Kidney (tissue), 13 donors: ENCODE measurements at regions not wholly inside any gene's neighbourhood (a gene's known extent, or its start where the extent isn't known, plus 50 kb on each side); places are given as distances from the start of the nearest gene placed in this dataset.

Source experiments
- DNase-seq, 5 donors: peaks; one replicate each; pipeline ENCODE4 v3.0.0-alpha.2; 2013 to 2020
- FAIRE-seq: peaks from 2 replicates; lab custom pipeline; 2012; peaks lifted over from hg19 to GRCh38; lab: Jason Lieb, UNC
- H3K27ac ChIP-seq, 2 donors: one replicate each; pipeline ENCODE4 v1.7.0; 2013; ENCODE audit warnings: low read depth in 2 of 2, low read length in 2 of 2, inconsistent platforms in 1 of 2
- H3K27me3 ChIP-seq: one replicate; pipeline ENCODE4 v1.7.1; 2013; ENCODE audit warnings: low read length, inconsistent platforms; ENCODE audit not compliant: control insufficient read depth, insufficient read depth
- H3K36me3 ChIP-seq, 3 donors: one replicate each; pipeline versions ENCODE4 v1.7.0 to v1.7.1; 2013; ENCODE audit warnings: low read length in 3 of 3, control low read depth in 1 of 3, inconsistent platforms in 1 of 3; ENCODE audit not compliant: insufficient read depth in 3 of 3, control insufficient read depth in 2 of 3
- H3K4me1 ChIP-seq, 3 donors: one replicate each; pipeline versions ENCODE4 v1.7.0 to v1.7.1; 2013; ENCODE audit warnings: low read length in 3 of 3, inconsistent platforms in 1 of 3, low read depth in 1 of 3; ENCODE audit not compliant: control insufficient read depth in 2 of 3, insufficient read depth in 2 of 3
- H3K4me3 ChIP-seq, 3 donors: one replicate each; pipeline versions ENCODE4 v1.7.0 to v1.8.1; 2013; ENCODE audit warnings: low read length in 3 of 3, control low read depth in 1 of 3, inconsistent platforms in 1 of 3
- H3K9ac ChIP-seq, 3 donors: one replicate each; pipeline versions ENCODE4 v1.7.0 to v1.7.1; 2013; ENCODE audit warnings: low read length in 3 of 3, control low read depth in 1 of 3, inconsistent platforms in 1 of 3
- H3K9me3 ChIP-seq, 3 donors: one replicate each; pipeline versions ENCODE4 v1.7.0 to v1.7.1; 2013; ENCODE audit warnings: low read length in 3 of 3, control low read depth in 1 of 3, inconsistent platforms in 1 of 3; ENCODE audit not compliant: control insufficient read depth in 2 of 3, insufficient read depth in 1 of 3
- intact Hi-C: fragments of 100-400 bp; cut with DNase I; formaldehyde crosslinking; loops from one replicate; pipeline ENCODE4 v1.11.1; 2022
- TF ChIP-seq, protein P1 (sequence below): IDR thresholded peaks from 3 replicates; pipeline ENCODE4 v1.5.1; 2012; ENCODE audit warnings: mild to moderate bottlenecking, moderate library complexity, borderline replicate concordance; ENCODE audit not compliant: insufficient read depth; ENCODE audit errors: extremely low read depth
- donor health status: control.
- donor health status: control.
- donor health status: control.
- donor health status: control.
- donor health status: control.
- donor health status: DM: yes; HTN: yes; CAD: no.
- donor health status: Normal renal cell carcinoma (clear cell type).

DNA sequence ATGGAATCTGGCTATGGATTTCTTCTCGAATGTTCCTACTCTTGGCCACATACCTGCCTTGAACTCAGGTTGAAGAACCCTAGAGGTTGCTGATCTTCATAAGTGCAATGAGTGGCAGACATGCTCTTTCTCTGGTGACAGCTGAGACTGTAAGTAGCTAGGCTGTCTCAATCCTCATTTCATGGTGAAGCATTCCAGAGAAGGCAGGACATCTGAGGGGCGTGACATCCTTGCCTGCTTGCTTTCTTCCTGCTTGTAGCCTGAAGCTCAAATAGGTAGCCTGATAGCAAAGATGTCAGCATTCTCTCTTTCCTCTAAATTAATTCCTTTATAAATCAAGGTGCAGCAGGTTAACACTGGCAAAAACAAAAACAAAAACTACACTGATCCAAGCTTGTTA is 114.6 kb upstream of the MAGI3 start:
- H3K4me1 ChIP-seq, result no peaks in the 10 kb centered on the region
- FAIRE-seq (no peak), DNase-seq (no peak)

DNA sequence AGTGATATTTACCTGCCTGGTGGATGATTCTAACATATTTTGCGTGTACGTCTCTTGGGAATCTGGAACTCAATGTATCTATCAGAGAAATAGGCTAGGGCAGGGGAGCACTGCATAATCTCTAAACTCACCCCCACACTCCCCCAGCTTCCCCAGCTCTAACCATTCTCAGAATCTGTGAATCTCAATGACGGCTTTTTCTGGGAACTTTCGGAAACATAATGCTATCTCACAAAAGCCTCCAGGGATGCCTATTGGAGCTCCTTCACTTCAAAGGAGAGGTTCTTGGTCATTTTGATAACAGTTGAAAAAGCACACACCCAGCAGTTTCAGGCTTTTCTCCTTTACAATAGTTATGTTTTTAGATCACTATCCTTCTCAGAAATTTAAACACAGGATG is 113.8 kb upstream of the MAGI3 start:
- no peak for FAIRE-seq
- H3K9me3 ChIP-seq, result no peaks in the 10 kb centered on the region

More for the DNA sequence above, 114.6 kb upstream of the MAGI3 start:
- Histone ChIP-seq H3K27me3 (no peaks in the 10 kb centered on the region), H3K9ac (no peak overlapping the region), H3K4me3 (no peak overlapping the region), H3K27ac (no peak overlapping the region), H3K9me3 (no peaks in the 10 kb centered on the region), H3K36me3 (no peaks in the 10 kb centered on the region)
- intact Hi-C loops, result no loop called here
- TF ChIP-seq, protein P1, sequence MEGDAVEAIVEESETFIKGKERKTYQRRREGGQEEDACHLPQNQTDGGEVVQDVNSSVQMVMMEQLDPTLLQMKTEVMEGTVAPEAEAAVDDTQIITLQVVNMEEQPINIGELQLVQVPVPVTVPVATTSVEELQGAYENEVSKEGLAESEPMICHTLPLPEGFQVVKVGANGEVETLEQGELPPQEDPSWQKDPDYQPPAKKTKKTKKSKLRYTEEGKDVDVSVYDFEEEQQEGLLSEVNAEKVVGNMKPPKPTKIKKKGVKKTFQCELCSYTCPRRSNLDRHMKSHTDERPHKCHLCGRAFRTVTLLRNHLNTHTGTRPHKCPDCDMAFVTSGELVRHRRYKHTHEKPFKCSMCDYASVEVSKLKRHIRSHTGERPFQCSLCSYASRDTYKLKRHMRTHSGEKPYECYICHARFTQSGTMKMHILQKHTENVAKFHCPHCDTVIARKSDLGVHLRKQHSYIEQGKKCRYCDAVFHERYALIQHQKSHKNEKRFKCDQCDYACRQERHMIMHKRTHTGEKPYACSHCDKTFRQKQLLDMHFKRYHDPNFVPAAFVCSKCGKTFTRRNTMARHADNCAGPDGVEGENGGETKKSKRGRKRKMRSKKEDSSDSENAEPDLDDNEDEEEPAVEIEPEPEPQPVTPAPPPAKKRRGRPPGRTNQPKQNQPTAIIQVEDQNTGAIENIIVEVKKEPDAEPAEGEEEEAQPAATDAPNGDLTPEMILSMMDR, result no peak

DNA sequence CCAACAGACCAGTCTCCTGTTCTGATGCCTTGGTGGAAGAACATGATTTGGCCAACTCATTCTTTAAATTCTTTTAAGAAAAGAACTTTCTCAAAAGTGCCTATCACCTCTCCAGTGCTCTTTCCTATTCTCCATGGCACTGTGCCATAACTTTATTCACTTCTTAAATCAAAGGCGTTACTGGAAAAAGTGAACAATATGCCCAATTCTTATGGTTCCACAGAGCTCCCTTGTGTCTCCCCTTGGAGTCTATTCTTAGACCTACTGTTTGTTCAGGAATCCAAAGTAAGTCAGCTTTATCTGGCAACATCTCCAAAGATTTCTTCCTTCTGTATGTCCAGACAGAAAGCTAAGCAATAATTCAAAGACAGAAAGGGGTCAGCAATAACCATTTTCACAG is 111.9 kb upstream of the MAGI3 start:
- Histone ChIP-seq H3K9me3 (no peaks in the 10 kb centered on the region), H3K9ac (no peak overlapping the region), H3K27me3 (no peaks in the 10 kb centered on the region), H3K4me3 (no peak overlapping the region), H3K36me3 (no peaks in the 10 kb centered on the region), H3K4me1 (no peaks in the 10 kb centered on the region), H3K27ac (no peak overlapping the region)
- DNase-seq (no peak), FAIRE-seq (no peak)
- TF ChIP-seq, protein P1, result no peak
- intact Hi-C loops, result no loop called here

More for the DNA sequence above, 113.8 kb upstream of the MAGI3 start:
- DNase-seq, result no peak
- Histone ChIP-seq H3K4me3 (no peak overlapping the region), H3K4me1 (no peaks in the 10 kb centered on the region), H3K36me3 (no peaks in the 10 kb centered on the region), H3K27me3 (no peaks in the 10 kb centered on the region), H3K9ac (no peak overlapping the region), H3K27ac (no peak overlapping the region)
- TF ChIP-seq, protein P1, result no peak
- intact Hi-C loops, result no loop called here

DNA sequence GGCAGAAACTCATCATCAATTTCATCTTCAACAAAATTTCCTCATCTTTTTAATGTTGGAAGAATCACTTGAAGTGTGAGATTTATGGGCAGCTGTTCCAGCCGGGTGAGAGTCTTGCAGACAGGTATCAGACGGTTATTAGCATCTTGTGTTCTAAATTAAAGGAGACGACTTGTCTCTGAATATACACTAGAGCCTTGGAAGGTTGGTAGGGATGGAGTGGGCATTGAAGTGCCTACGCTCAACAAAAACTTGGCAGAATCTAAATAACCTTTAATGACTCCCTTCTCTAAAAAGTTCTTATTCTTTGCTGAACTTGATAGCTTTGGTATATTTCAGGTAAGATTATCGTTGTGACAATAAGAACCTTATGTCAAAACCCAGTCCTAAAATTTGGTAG is 111.5 kb upstream of the MAGI3 start:
- intact Hi-C loops, result no loop called here
- Histone ChIP-seq H3K4me3 (no peak overlapping the region), H3K27ac (no peak overlapping the region), H3K4me1 (no peaks in the 10 kb centered on the region), H3K27me3 (no peaks in the 10 kb centered on the region), H3K9ac (no peak overlapping the region), H3K36me3 (no peaks in the 10 kb centered on the region), H3K9me3 (no peaks in the 10 kb centered on the region)
- FAIRE-seq (no peak), DNase-seq (no peak)
- TF ChIP-seq, protein P1, result no peak
